ENCODE measurements at regions not wholly inside any gene's neighbourhood (a gene's known extent, or its start where the extent isn't known, plus 50 kb on each side); places are given as distances from the start of the nearest gene placed in this dataset.

- no peak overlapping the region for H3K27ac ChIP-seq
- no peak for TF ChIP-seq CTCF (IDR thresholded peaks at IDR 0.05)
- TF ChIP-seq ZFX (IDR thresholded peaks at IDR 0.05; ENCODE audit: borderline replicate concordance), result no peak
Measured at GRCh38 chr1:209309198-209309597, 274.3 kb upstream of the CAMK1G start.

GRCh38 chr1:209311770-209312169 lies 271.7 kb upstream of the CAMK1G start:
- no peak for TF ChIP-seq ZFX (IDR thresholded peaks at IDR 0.05; ENCODE audit: borderline replicate concordance)
- TF ChIP-seq CTCF (IDR thresholded peaks at IDR 0.05), result no peak
- H3K27ac ChIP-seq, result no peak overlapping the region

- TF ChIP-seq ZFX (IDR thresholded peaks at IDR 0.05; ENCODE audit: borderline replicate concordance) (no peak), CTCF (IDR thresholded peaks at IDR 0.05) (no peak)
- no peak overlapping the region for H3K27ac ChIP-seq
Measured at GRCh38 chr1:209316929-209317328, 266.6 kb upstream of the CAMK1G start.

- TF ChIP-seq CTCF (IDR thresholded peaks at IDR 0.05) (no peak), ZFX (IDR thresholded peaks at IDR 0.05; ENCODE audit: borderline replicate concordance) (no peak)
- no peak overlapping the region for H3K27ac ChIP-seq
Measured at GRCh38 chr1:209318181-209319056, 265.1 kb upstream of the CAMK1G start.

GRCh38 chr1:209319057-209319432 lies 264.5 kb upstream of the CAMK1G start:
- TF ChIP-seq ZFX (IDR thresholded peaks at IDR 0.05; ENCODE audit: borderline replicate concordance), result no peak
- H3K27ac ChIP-seq, result no peak overlapping the region

GRCh38 chr1:209319549-209319948 lies 264.0 kb upstream of the CAMK1G start:
- TF ChIP-seq ZFX (IDR thresholded peaks at IDR 0.05; ENCODE audit: borderline replicate concordance) (no peak), CTCF (IDR thresholded peaks at IDR 0.05) (no peak)

GRCh38 chr1:209323743-209324142 lies 259.8 kb upstream of the CAMK1G start:
- TF ChIP-seq ZFX (IDR thresholded peaks at IDR 0.05; ENCODE audit: borderline replicate concordance), result no peak
- TF ChIP-seq CTCF (IDR thresholded peaks at IDR 0.05), result no peak
- H3K27ac ChIP-seq, result no peak overlapping the region

More at GRCh38 chr1:209319549-209319948, 264.0 kb upstream of the CAMK1G start:
- H3K27ac ChIP-seq, result no peak overlapping the region
